ENCODE measurements at regions not wholly inside any gene's neighbourhood (a gene's known extent, or its start where the extent isn't known, plus 50 kb on each side); places are given as distances from the start of the nearest gene placed in this dataset.

GRCh38 chr17:79538291-79538690 is 72.6 kb downstream of the RBFOX3 start:
- TF ChIP-seq, protein P1, sequence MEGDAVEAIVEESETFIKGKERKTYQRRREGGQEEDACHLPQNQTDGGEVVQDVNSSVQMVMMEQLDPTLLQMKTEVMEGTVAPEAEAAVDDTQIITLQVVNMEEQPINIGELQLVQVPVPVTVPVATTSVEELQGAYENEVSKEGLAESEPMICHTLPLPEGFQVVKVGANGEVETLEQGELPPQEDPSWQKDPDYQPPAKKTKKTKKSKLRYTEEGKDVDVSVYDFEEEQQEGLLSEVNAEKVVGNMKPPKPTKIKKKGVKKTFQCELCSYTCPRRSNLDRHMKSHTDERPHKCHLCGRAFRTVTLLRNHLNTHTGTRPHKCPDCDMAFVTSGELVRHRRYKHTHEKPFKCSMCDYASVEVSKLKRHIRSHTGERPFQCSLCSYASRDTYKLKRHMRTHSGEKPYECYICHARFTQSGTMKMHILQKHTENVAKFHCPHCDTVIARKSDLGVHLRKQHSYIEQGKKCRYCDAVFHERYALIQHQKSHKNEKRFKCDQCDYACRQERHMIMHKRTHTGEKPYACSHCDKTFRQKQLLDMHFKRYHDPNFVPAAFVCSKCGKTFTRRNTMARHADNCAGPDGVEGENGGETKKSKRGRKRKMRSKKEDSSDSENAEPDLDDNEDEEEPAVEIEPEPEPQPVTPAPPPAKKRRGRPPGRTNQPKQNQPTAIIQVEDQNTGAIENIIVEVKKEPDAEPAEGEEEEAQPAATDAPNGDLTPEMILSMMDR (IDR thresholded peaks at IDR 0.05; ENCODE audit: low read depth, low read length): no peak
- H3K4me3 ChIP-seq (ENCODE audit: low read depth, low read length): no peak overlapping the region
- in situ Hi-C loops (cut with HindIII; ENCODE audit: low sequenced_read_pairs): no loop called here
- no peak for DNase-seq (ENCODE audit: low read depth, low spot score)

DNA sequence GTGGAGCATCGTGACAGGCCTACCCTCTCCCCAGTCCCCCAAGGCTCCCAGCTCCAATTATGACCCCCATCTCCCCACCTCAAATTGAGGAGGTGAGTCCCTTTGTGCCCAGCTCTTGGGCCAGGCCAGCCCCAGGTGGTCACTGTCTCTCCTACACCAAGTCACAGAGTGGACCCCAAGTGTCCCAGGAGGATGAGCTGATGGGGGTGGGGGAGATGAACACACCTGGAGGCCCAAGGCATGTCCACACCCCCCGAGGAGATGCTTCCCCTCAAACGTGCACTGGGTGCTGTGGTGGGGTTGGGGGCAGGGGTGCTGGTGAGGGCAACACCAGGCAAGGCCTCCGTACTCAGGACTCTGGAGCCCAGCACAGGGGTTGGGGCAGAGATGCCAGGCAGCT is 73.2 kb downstream of the RBFOX3 start:
- H3K4me3 ChIP-seq (ENCODE audit: low read depth, low read length): no peak overlapping the region
- no peak for DNase-seq (ENCODE audit: low read depth, low spot score)
- in situ Hi-C loops (cut with HindIII; ENCODE audit: low sequenced_read_pairs): no loop called here
- TF ChIP-seq, protein P1 (IDR thresholded peaks at IDR 0.05; ENCODE audit: low read depth, low read length): no peak

GRCh38 chr17:79537061-79537460 is 73.8 kb downstream of the RBFOX3 start:
- TF ChIP-seq, protein P1 (IDR thresholded peaks at IDR 0.05; ENCODE audit: low read depth, low read length): no peak
- in situ Hi-C loops (cut with HindIII; ENCODE audit: low sequenced_read_pairs): no loop called here
- DNase-seq (ENCODE audit: low read depth, low spot score): no peak
- no peak overlapping the region for H3K4me3 ChIP-seq (ENCODE audit: low read depth, low read length)

DNA sequence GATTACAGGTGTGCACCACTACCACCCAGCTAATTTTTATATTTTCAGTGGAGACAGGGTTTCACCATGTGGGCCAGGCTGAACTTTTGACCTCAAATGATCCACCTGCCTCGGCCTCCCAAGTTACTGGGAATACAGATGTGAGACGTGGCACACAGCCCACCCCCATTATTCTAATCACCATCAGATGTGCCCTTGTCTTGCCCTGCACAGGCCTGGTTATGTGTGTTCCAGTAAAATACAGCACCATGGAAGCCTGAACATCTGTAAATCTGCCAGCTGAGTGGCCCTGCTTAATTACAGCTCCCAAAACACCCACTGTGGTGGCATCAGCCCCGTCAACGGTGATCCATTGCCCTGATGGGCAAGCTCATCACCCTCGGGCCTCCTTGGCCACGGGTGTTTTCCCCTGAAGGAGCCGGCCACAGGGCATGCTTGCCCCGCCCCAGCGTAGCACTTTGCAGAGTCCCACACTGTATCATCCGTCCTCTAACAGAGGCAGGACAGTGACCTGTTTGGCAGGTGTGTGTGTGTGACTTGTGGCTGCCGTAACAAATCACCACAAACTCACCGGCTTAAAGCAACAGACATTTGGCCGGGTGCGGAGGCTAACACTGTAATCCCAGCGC is 74.5 kb downstream of the RBFOX3 start:
- no peak for DNase-seq (ENCODE audit: low read depth, low spot score)
- TF ChIP-seq, protein P1 (IDR thresholded peaks at IDR 0.05; ENCODE audit: low read depth, low read length): no peak
- in situ Hi-C loops (cut with HindIII; ENCODE audit: low sequenced_read_pairs): no loop called here
- H3K4me3 ChIP-seq (ENCODE audit: low read depth, low read length): no peak overlapping the region

DNA sequence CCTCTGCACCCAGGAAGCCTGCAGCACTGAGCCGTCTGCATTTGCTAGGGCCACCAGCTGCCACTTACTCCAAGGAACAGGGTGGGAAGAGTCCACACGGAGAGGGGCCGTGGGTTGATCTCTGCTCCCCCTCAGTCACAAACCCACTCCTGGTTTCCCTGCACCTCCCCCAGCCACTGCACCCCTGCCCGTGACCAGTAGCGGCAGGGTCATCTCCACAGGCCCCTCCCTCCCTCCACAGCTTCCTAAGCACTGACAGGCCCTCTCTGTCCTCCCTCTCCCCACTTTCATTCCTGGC is 75.2 kb downstream of the RBFOX3 start:
- no peak overlapping the region for H3K4me3 ChIP-seq (ENCODE audit: low read depth, low read length)
- TF ChIP-seq, protein P1 (IDR thresholded peaks at IDR 0.05; ENCODE audit: low read depth, low read length): no peak
- in situ Hi-C loops (cut with HindIII; ENCODE audit: low sequenced_read_pairs): no loop called here
- no peak for DNase-seq (ENCODE audit: low read depth, low spot score)

GRCh38 chr17:79534851-79535727 is 75.8 kb downstream of the RBFOX3 start:
- no peak overlapping the region for H3K4me3 ChIP-seq (ENCODE audit: low read depth, low read length)
- in situ Hi-C loops (cut with HindIII; ENCODE audit: low sequenced_read_pairs): no loop called here
- TF ChIP-seq, protein P1 (IDR thresholded peaks at IDR 0.05; ENCODE audit: low read depth, low read length): no peak
- DNase-seq (ENCODE audit: low read depth, low spot score): no peak
